WTC11 (cell line): ENCODE measurements at regions not wholly inside any gene's neighbourhood (a gene's known extent, or its start where the extent isn't known, plus 50 kb on each side); places are given as distances from the start of the nearest gene placed in this dataset.

Experiments used
- NFE2L1 ChIP-seq: sonication (generic); formaldehyde crosslinking; IDR thresholded peaks from 2 replicates; pipeline ENCODE4 v1.8.1; 2023; ENCODE audit warnings: missing genetic modification reagents
- TF ChIP-seq, protein P1 (sequence below): sonication (generic); formaldehyde crosslinking; IDR thresholded peaks from 2 replicates; pipeline ENCODE4 v1.8.0; 2023; ENCODE audit warnings: missing genetic modification reagents

DNA sequence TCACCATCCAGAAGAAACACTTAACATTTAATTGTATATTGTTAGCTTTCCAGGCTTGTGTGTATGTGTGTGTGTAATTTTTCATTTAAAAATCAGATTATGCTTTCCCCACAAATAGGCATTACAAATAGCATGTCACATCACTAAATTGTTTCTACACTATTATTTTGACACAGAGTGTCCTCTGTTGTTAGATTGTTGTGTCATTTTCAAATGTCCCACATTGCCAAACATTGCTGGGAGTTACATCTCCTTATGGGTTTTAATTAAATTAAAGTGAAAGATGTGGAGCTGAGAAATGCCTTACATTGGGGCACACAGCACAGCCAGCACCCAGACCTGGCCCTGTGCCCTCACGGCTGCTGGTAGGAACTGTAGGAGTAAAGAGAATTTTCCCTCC lies 295.6 kb downstream of the ZEB1 start:
- TF ChIP-seq, protein P1, sequence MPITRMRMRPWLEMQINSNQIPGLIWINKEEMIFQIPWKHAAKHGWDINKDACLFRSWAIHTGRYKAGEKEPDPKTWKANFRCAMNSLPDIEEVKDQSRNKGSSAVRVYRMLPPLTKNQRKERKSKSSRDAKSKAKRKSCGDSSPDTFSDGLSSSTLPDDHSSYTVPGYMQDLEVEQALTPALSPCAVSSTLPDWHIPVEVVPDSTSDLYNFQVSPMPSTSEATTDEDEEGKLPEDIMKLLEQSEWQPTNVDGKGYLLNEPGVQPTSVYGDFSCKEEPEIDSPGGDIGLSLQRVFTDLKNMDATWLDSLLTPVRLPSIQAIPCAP (CRISPR knock-in tag) = no peak
- no peak for TF ChIP-seq NFE2L1 (CRISPR knock-in tag)
